ENCODE measurements at regions not wholly inside any gene's neighbourhood (a gene's known extent, or its start where the extent isn't known, plus 50 kb on each side); places are given as distances from the start of the nearest gene placed in this dataset.

DNA sequence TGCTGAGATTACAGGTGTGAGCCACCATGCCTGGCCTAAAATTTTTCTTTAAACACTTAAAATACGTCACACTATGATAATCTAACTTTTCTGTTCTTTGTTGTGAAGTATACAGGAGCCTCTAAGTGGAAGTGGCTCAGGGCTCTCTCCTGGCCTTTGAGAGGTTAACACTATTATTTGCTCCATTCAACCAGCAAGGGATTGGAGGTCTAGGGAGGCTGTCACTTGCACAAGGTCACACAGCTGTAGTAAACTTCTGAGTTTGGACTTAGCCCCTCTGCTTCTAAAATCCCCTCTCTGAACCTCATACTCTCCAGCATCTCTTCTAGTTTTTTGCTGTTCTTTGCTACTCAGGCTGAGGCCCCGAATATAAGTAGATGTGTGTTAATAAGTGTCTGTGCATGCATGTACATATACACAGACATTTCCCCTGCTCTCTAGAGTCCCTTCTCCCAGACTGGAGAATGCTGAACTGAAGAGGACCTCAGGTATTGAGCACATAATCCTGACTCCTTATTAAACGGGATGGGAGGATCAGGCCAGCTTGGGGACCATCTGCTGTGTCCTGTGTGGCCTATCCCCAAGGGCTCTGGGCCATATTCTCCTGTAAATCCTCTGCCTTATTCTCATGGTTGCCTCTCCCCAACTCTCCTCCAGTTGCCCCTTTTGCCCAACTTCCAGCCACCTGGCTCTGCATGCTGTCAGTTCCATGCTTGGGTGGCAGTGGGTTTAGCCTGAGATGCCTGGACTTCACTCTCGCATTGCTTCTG is 87.0 kb upstream of the SPRY4 start:
- TF ChIP-seq, protein P1, sequence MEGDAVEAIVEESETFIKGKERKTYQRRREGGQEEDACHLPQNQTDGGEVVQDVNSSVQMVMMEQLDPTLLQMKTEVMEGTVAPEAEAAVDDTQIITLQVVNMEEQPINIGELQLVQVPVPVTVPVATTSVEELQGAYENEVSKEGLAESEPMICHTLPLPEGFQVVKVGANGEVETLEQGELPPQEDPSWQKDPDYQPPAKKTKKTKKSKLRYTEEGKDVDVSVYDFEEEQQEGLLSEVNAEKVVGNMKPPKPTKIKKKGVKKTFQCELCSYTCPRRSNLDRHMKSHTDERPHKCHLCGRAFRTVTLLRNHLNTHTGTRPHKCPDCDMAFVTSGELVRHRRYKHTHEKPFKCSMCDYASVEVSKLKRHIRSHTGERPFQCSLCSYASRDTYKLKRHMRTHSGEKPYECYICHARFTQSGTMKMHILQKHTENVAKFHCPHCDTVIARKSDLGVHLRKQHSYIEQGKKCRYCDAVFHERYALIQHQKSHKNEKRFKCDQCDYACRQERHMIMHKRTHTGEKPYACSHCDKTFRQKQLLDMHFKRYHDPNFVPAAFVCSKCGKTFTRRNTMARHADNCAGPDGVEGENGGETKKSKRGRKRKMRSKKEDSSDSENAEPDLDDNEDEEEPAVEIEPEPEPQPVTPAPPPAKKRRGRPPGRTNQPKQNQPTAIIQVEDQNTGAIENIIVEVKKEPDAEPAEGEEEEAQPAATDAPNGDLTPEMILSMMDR (IDR thresholded peaks at IDR 0.05; ENCODE audit: low read depth, low read length, missing control alignments), result no peak
- in situ Hi-C loops (cut with HindIII; ENCODE audit: low sequenced_read_pairs), result loop anchor here (5.0 kb wide), 1 partner anchor 130 kb away; no protein-coding TSS in a partner anchor
- no peak overlapping the region for H3K4me3 ChIP-seq (ENCODE audit: low read depth, low read length)
- DNase-seq (ENCODE audit: low read depth), result no peak

DNA sequence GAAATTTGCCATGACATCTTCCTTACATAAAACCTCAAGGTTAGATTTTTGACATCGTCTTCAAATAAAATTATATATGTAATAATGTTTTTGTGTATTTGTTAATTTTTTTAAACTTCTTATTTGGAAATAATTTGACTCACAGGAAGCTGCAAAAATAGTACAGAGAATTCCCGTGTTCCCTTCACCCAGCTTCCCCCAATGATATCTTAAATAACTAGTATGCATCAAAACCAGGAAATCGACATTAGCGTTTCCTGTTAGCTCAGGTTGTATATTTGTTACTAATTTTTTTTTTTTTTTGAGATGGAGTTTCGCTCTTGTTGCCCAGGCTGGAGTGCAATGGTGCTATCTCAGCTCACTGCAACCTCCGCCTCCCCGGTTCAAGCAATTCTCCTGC is 86.3 kb upstream of the SPRY4 start:
- TF ChIP-seq, protein P1 (IDR thresholded peaks at IDR 0.05; ENCODE audit: low read depth, low read length, missing control alignments), result no peak
- H3K4me3 ChIP-seq (ENCODE audit: low read depth, low read length), result no peak overlapping the region
- in situ Hi-C loops (cut with HindIII; ENCODE audit: low sequenced_read_pairs), result loop anchor here (5.0 kb wide), 1 partner anchor 131 kb away; no protein-coding TSS in a partner anchor
- no peak for DNase-seq (ENCODE audit: low read depth)

DNA sequence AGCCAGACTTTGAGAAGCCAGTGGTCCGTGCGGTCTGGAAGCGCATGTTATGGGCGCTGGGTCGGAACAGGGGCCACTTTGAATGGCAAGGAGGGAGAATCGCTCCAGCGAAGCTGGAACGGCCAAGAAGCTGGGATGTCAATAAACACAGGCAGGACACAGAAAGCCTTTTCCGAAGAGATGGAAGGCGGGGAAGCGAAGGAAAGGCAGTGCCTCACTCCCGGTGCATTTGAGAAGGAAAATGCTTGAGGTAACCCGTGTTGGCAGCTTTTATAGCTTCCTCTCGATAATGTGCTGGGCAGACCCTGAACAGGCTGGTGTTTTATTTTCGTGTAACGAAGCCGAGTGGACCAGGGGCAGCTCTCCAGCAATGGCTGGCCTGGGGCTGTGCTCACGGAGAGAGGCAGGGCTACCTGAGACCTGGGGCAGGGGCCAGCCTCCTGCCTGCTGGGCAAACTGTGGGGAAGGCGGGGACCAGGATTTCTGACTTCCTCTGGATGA is 84.2 kb upstream of the SPRY4 start:
- in situ Hi-C loops (cut with HindIII; ENCODE audit: low sequenced_read_pairs), result no loop called here
- no peak overlapping the region for H3K4me3 ChIP-seq (ENCODE audit: low read depth, low read length)
- TF ChIP-seq, protein P1 (IDR thresholded peaks at IDR 0.05; ENCODE audit: low read depth, low read length, missing control alignments), result no peak
- DNase-seq (ENCODE audit: low read depth), result no peak

DNA sequence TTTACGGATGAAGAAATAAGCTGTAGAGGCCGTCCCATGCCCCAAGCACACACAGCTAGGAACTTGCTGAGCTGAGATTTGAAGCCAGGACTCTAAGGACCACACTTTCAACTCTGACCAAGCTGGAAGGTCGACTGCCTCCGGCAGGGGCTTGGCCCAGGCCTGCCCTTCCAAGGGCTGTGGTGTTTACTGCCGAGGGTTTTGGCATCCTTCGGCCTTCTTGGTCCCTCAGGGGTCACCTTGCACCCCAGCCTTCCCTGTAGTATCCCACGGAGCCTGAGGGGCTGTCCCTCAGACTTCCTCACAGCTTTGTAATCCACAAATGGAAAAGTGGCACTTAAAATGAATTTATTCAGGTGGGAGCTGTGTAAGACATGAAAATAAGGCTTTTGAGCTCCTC is 83.7 kb upstream of the SPRY4 start:
- DNase-seq (ENCODE audit: low read depth), result no peak
- TF ChIP-seq, protein P1 (IDR thresholded peaks at IDR 0.05; ENCODE audit: low read depth, low read length, missing control alignments), result no peak
- in situ Hi-C loops (cut with HindIII; ENCODE audit: low sequenced_read_pairs), result no loop called here
- H3K4me3 ChIP-seq (ENCODE audit: low read depth, low read length), result no peak overlapping the region

DNA sequence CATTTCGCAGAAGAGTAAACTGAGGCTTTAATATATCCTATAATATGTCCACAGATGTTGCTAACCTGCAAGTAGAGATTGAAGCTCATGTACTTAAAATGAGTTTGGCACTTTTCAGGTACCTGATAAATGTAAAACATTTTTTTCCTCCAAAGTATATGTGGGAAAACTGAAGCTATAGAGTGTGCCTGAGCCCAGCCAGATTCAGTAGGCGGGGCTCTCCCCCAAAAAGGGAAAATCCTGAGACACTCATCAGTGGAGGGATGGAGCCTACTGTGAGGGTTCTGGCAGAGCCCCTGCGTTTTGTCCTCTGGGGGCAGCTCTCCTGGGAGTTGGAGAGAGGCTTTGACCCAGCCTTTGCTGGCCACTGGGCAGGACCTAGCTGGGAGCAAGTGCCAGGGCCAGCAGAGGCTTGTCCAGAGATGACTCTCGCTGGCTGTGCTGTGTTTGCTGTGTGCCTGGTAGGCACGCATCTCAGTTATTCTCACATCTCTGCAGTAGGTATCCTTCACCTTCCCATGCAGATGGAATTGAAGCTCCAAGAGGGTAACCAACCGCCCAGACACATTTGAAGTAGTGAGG is 81.1 kb upstream of the SPRY4 start:
- DNase-seq (ENCODE audit: low read depth), result no peak
- TF ChIP-seq, protein P1 (IDR thresholded peaks at IDR 0.05; ENCODE audit: low read depth, low read length, missing control alignments), result no peak
- in situ Hi-C loops (cut with HindIII; ENCODE audit: low sequenced_read_pairs), result no loop called here
- H3K4me3 ChIP-seq (ENCODE audit: low read depth, low read length), result no peak overlapping the region

DNA sequence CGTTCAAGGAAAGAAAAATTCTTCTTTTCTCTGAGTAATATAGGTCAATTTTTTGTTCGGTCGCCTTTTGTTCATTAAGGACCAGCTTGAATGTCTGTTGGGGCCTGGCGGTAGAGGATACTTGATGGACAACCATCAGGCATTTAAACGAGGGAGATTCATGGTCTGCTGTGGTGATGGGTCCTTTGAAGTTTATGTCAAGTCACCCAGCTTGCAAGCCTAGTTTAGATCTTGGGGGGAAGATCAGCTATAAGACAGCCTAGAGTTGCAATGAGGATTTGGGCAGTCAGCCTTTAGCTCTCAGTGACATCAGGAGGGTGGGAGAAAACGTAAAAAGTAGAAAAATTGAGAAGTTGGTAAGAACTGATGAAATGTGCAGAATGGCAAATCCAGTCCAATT is 80.2 kb upstream of the SPRY4 start:
- TF ChIP-seq, protein P1 (IDR thresholded peaks at IDR 0.05; ENCODE audit: low read depth, low read length, missing control alignments), result no peak
- DNase-seq (ENCODE audit: low read depth), result no peak
- in situ Hi-C loops (cut with HindIII; ENCODE audit: low sequenced_read_pairs), result no loop called here
- H3K4me3 ChIP-seq (ENCODE audit: low read depth, low read length), result no peak overlapping the region
